Endodermal cell (in vitro differentiated cells): ENCODE measurements at regions not wholly inside any gene's neighbourhood (a gene's known extent, or its start where the extent isn't known, plus 50 kb on each side); places are given as distances from the start of the nearest gene placed in this dataset.

ENCODE experiments used
- DNase-seq: peaks from one replicate; pipeline ENCODE4 v3.0.0-alpha.2; 2017
- H3K27ac ChIP-seq: 2 replicates; pipeline ENCODE4 v1.5.1; 2013; ENCODE audit warnings: mild to moderate bottlenecking, low read depth, low read length, moderate library complexity
- H3K27me3 ChIP-seq: 2 replicates; pipeline ENCODE4 v1.6.1; 2013; ENCODE audit warnings: mild to moderate bottlenecking, low read length, moderate library complexity; ENCODE audit not compliant: insufficient read depth, control insufficient read depth, poor library complexity, severe bottlenecking
- H3K36me3 ChIP-seq: 2 replicates; pipeline ENCODE4 v1.7.0; 2013; ENCODE audit warnings: mild to moderate bottlenecking, low read length, moderate library complexity; ENCODE audit not compliant: control insufficient read depth, insufficient read depth
- H3K4me1 ChIP-seq: one replicate; pipeline ENCODE4 v1.7.0; 2013; ENCODE audit warnings: low read length; ENCODE audit not compliant: control insufficient read depth, insufficient read depth
- H3K4me3 ChIP-seq: 2 replicates; pipeline ENCODE4 v1.5.1; 2013; ENCODE audit warnings: mild to moderate bottlenecking, low read length, moderate library complexity
- H3K9ac ChIP-seq: 2 replicates; pipeline ENCODE4 v1.6.1; 2013; ENCODE audit warnings: mild to moderate bottlenecking, low read length, moderate library complexity; ENCODE audit not compliant: poor library complexity, severe bottlenecking; ENCODE audit errors: extremely low read depth
- H3K9me3 ChIP-seq: 2 replicates; pipeline ENCODE4 v1.6.1; 2013; ENCODE audit warnings: mild to moderate bottlenecking, low read length, moderate library complexity; ENCODE audit not compliant: control insufficient read depth
- H3K27ac Mint-ChIP-seq: 2 replicates; pipeline ENCODE4 v1.8.0; 2020; ENCODE audit warnings: mixed read lengths
- H3K27me3 Mint-ChIP-seq: 2 replicates; pipeline ENCODE4 v1.8.0; 2021; ENCODE audit warnings: mild to moderate bottlenecking, mixed read lengths; ENCODE audit not compliant: insufficient read depth
- H3K36me3 Mint-ChIP-seq: 2 replicates; pipeline ENCODE4 v1.8.0; 2020; ENCODE audit warnings: low read depth, mixed read lengths
- H3K4me1 Mint-ChIP-seq: 2 replicates; pipeline ENCODE4 v1.8.0; 2020; ENCODE audit warnings: mixed read lengths
- H3K4me3 Mint-ChIP-seq: 2 replicates; pipeline ENCODE4 v1.8.0; 2020; ENCODE audit warnings: mild to moderate bottlenecking, moderate library complexity, mixed read lengths
- H3K9me3 Mint-ChIP-seq: 2 replicates; pipeline ENCODE4 v1.8.0; 2020; ENCODE audit warnings: mild to moderate bottlenecking, mixed read lengths
- WGBS, 2 experiments: methylation state at CpG; one replicate each; pipeline versions ENCODE4 v1.1.5 to v1.1.7; 2013; ENCODE audit warnings: missing lambda C conversion rate in 2 of 2, mixed read lengths in 1 of 2; ENCODE audit not compliant: insufficient coverage in 1 of 2, insufficient read length in 1 of 2; 5-methylcytosine and 5-hydroxymethylcytosine counted together
- TF ChIP-seq, protein P1 (sequence below): fragments of 200-600 bp; sonication (generic); conservative IDR thresholded peaks from 2 replicates; pipeline ENCODE4 v1.5.0; 2021; ENCODE audit warnings: antibody characterized with exemption, mild to moderate bottlenecking

DNA sequence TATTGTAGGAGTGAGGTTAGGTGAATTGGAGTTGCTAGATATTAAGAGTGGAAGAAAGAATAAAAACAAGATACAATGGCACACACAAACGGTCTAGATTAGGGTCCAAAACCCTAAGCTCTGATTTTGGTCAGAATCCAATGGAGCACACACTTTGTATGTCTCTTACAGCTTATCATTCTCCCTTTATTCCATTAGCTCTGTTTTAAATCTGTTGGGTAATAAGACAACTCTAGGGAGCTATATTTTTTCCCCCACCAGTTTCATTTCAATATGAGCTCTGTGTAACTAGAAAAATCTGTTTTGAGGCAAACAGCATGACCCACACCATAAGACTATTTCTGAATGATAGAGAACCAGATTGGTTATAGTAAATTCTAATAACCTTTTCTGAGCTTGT is 465.6 kb downstream of the ADGRL2 start:
- Mint-ChIP-seq H3K36me3 (no peaks in the 10 kb centered on the region), H3K4me3 (no peak overlapping the region), H3K4me1 (peaks cover 4% of the 10 kb centered on the region), H3K27ac (no peak overlapping the region), H3K27me3 (peaks cover 36% of the 10 kb centered on the region), H3K9me3 (peaks cover 3% of the 10 kb centered on the region)
- WGBS, 2 experiments, result 71 to 89% methylated on average over 1 of the region's 1 CpG
- Histone ChIP-seq H3K27me3 (peaks cover 46% of the 10 kb centered on the region), H3K4me1 (no peaks in the 10 kb centered on the region), H3K9me3 (no peaks in the 10 kb centered on the region), H3K9ac (no peak overlapping the region), H3K4me3 (no peak overlapping the region), H3K27ac (no peak overlapping the region), H3K36me3 (no peaks in the 10 kb centered on the region)
- TF ChIP-seq, protein P1, sequence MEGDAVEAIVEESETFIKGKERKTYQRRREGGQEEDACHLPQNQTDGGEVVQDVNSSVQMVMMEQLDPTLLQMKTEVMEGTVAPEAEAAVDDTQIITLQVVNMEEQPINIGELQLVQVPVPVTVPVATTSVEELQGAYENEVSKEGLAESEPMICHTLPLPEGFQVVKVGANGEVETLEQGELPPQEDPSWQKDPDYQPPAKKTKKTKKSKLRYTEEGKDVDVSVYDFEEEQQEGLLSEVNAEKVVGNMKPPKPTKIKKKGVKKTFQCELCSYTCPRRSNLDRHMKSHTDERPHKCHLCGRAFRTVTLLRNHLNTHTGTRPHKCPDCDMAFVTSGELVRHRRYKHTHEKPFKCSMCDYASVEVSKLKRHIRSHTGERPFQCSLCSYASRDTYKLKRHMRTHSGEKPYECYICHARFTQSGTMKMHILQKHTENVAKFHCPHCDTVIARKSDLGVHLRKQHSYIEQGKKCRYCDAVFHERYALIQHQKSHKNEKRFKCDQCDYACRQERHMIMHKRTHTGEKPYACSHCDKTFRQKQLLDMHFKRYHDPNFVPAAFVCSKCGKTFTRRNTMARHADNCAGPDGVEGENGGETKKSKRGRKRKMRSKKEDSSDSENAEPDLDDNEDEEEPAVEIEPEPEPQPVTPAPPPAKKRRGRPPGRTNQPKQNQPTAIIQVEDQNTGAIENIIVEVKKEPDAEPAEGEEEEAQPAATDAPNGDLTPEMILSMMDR, result no peak
- no peak for DNase-seq

DNA sequence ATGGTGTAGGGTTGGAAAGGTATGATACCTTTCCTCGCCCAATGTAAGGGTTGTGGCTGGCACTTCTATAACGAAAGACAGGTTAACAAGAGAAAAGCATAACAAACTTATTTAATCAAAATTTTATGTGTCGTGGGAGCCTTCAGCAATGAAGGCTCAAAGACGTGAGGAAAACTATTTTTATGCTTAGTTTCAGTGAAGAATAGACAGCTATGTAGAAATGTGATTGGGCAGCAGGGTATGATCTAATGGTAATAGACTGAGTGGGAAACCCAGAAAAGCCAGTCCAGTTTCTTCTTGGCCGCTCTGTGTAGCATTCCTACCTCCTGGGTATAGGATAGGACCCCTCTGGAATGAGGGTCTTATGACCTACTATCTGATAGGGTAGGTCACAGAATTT is 464.7 kb downstream of the ADGRL2 start:
- WGBS, 2 experiments, result 91 to 93% methylated on average over 4 to 5 of the region's 5 CpGs
- H3K27ac Mint-ChIP-seq, result no peak overlapping the region
- Histone ChIP-seq H3K4me1 (no peaks in the 10 kb centered on the region), H3K27ac (no peak overlapping the region), H3K9ac (no peak overlapping the region), H3K4me3 (no peak overlapping the region), H3K9me3 (no peaks in the 10 kb centered on the region), H3K36me3 (no peaks in the 10 kb centered on the region), H3K27me3 (peaks cover 42% of the 10 kb centered on the region)
- H3K36me3 Mint-ChIP-seq, result no peaks in the 10 kb centered on the region
- TF ChIP-seq, protein P1, result no peak
- H3K4me3 Mint-ChIP-seq, result no peak overlapping the region
- H3K9me3 Mint-ChIP-seq, result peaks cover 3% of the 10 kb centered on the region
- H3K27me3 Mint-ChIP-seq, result peaks cover 36% of the 10 kb centered on the region
- H3K4me1 Mint-ChIP-seq, result peaks cover 10% of the 10 kb centered on the region
- DNase-seq, result no peak

DNA sequence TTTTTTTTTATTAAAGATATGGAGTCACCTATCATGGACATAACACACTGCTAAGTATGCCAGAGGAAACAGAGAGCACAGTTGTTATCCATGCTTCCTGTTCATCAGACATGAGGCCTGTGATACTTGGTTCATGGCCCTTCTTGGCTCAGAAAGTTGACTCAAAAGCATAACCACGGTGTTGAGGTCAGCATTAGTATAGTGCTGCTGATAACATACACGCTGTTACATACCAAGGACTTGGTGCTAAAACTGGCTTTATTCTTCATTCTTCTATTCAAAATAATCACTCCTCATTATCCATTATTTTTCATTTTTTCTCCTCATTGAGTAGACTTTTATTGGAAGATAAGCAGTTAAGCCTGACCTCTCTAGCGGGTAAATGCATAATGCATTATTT is 464.1 kb downstream of the ADGRL2 start:
- Histone ChIP-seq H3K4me3 (no peak overlapping the region), H3K4me1 (no peaks in the 10 kb centered on the region), H3K27me3 (peaks cover 35% of the 10 kb centered on the region), H3K36me3 (no peaks in the 10 kb centered on the region), H3K9me3 (no peaks in the 10 kb centered on the region), H3K9ac (no peak overlapping the region), H3K27ac (no peak overlapping the region)
- H3K4me1 Mint-ChIP-seq, result peaks cover 15% of the 10 kb centered on the region
- H3K4me3 Mint-ChIP-seq, result no peak overlapping the region
- peaks cover 3% of the 10 kb centered on the region for H3K9me3 Mint-ChIP-seq
- TF ChIP-seq, protein P1, result no peak
- DNase-seq, result no peak
- WGBS, 2 experiments, result 94 to 96% methylated on average over 2 to 3 of the region's 3 CpGs
- H3K27ac Mint-ChIP-seq, result no peak overlapping the region
- peaks cover 29% of the 10 kb centered on the region for H3K27me3 Mint-ChIP-seq
- H3K36me3 Mint-ChIP-seq, result no peaks in the 10 kb centered on the region
